Fibroblast of skin of right quadriceps (primary cell): ENCODE measurements at regions not wholly inside any gene's neighbourhood (a gene's known extent, or its start where the extent isn't known, plus 50 kb on each side); places are given as distances from the start of the nearest gene placed in this dataset.

Experiments
- DNase-seq: peaks from one replicate; pipeline ENCODE4 v3.0.0-alpha.2; 2013

GRCh38 chr4:35643661-35644060 lies 600.7 kb downstream of the ARAP2 start:
- DNase-seq: no peak

- DNase-seq: peak; percentile 18
These were observed 599.7 kb downstream of the ARAP2 start for GRCh38 chr4:35644591-35644990.

GRCh38 chr4:35649011-35649410 lies 595.3 kb downstream of the ARAP2 start:
- no peak for DNase-seq

GRCh38 chr4:35649778-35650177 lies 594.5 kb downstream of the ARAP2 start:
- DNase-seq: peak; percentile 1

GRCh38 chr4:35652197-35652596 lies 592.1 kb downstream of the ARAP2 start:
- no peak for DNase-seq

GRCh38 chr4:35653451-35653850 lies 590.9 kb downstream of the ARAP2 start:
- no peak for DNase-seq

GRCh38 chr4:35673137-35673536 lies 571.2 kb downstream of the ARAP2 start:
- DNase-seq: no peak

GRCh38 chr4:35684755-35685154 lies 559.6 kb downstream of the ARAP2 start:
- DNase-seq: no peak

- DNase-seq: no peak
These were observed 554.4 kb downstream of the ARAP2 start for GRCh38 chr4:35689870-35690269.

GRCh38 chr4:35690271-35690670 lies 554.0 kb downstream of the ARAP2 start:
- no peak for DNase-seq

- DNase-seq: no peak
These were observed 549.3 kb downstream of the ARAP2 start for GRCh38 chr4:35695003-35695402.

GRCh38 chr4:35695421-35695820 lies 548.9 kb downstream of the ARAP2 start:
- DNase-seq: no peak

GRCh38 chr4:35697210-35697736 lies 547.0 kb downstream of the ARAP2 start:
- no peak for DNase-seq

- DNase-seq: no peak
These were observed 543.7 kb downstream of the ARAP2 start for GRCh38 chr4:35700663-35701062.

GRCh38 chr4:35709080-35709479 lies 535.2 kb downstream of the ARAP2 start:
- DNase-seq: no peak

GRCh38 chr4:35710343-35710742 lies 534.0 kb downstream of the ARAP2 start:
- DNase-seq: no peak

GRCh38 chr4:35711127-35711526 lies 533.2 kb downstream of the ARAP2 start:
- DNase-seq: no peak

- no peak for DNase-seq
These were observed 520.3 kb downstream of the ARAP2 start for GRCh38 chr4:35723973-35724372.

- no peak for DNase-seq
These were observed 519.2 kb downstream of the ARAP2 start for GRCh38 chr4:35725131-35725530.

GRCh38 chr4:35730414-35730813 lies 513.9 kb downstream of the ARAP2 start:
- no peak for DNase-seq

- no peak for DNase-seq
These were observed 509.8 kb downstream of the ARAP2 start for GRCh38 chr4:35734381-35735098.

- DNase-seq: no peak
These were observed 505.0 kb downstream of the ARAP2 start for GRCh38 chr4:35739308-35739707.

- DNase-seq: no peak
These were observed 490.3 kb downstream of the ARAP2 start for GRCh38 chr4:35754047-35754446.

GRCh38 chr4:35757836-35758235 lies 486.5 kb downstream of the ARAP2 start:
- no peak for DNase-seq

- no peak for DNase-seq
These were observed 483.5 kb downstream of the ARAP2 start for GRCh38 chr4:35760807-35761206.
